ENCODE measurements at regions not wholly inside any gene's neighbourhood (a gene's known extent, or its start where the extent isn't known, plus 50 kb on each side); places are given as distances from the start of the nearest gene placed in this dataset.

GRCh38 chr11:93935826-93936225 is 85.3 kb upstream of the HEPHL1 start:
- no peak for TF ChIP-seq EZH2 (IDR thresholded peaks at IDR 0.05)
- no peak for TF ChIP-seq POLR2AphosphoS5 (IDR thresholded peaks at IDR 0.05; ENCODE audit: borderline replicate concordance, low read depth, low read length)
- no peak for TF ChIP-seq FOXP2 (optimal IDR thresholded peaks at IDR 0.05; ENCODE audit: control extremely low read depth, extremely low read length, insufficient read depth)

All from SK-N-MC (cell line).